ENCODE measurements at regions not wholly inside any gene's neighbourhood (a gene's known extent, or its start where the extent isn't known, plus 50 kb on each side); places are given as distances from the start of the nearest gene placed in this dataset.

GRCh38 chr5:119996128-119996527, 366.8 kb downstream of the FAM170A start:
- Histone ChIP-seq H3K4me2 (ENCODE audit: low read depth, low read length) (no peak overlapping the region), H2AFZ (ENCODE audit: low read length) (no peak overlapping the region), H3K36me3 (replicated peaks in 1 of 2; ENCODE audit: control insufficient read depth in 1 of 2, insufficient read depth in 2 of 2, low read length in 2 of 2) (no peaks in the 10 kb centered on the region), H4K20me1 (ENCODE audit: insufficient read depth, low read length) (no peaks in the 10 kb centered on the region), H3K9ac (ENCODE audit: insufficient read depth, low read depth, low read length) (no peak overlapping the region), H3K9me3 (ENCODE audit: low read length) (no peaks in the 10 kb centered on the region), H3K4me1 (ENCODE audit: insufficient read depth, low read length) (no peaks in the 10 kb centered on the region), H3K27me3 (ENCODE audit: control insufficient read depth in 1 of 2, insufficient read depth in 2 of 2, low read length in 2 of 2) (no peaks in the 10 kb centered on the region), H3K4me3 (replicated peaks in 1 of 3; ENCODE audit: insufficient read depth in 1 of 3, low read depth in 2 of 3, low read length in 3 of 3) (no peak overlapping the region), H3K79me2 (ENCODE audit: insufficient read depth, low read length) (no peaks in the 10 kb centered on the region), H3K27ac (ENCODE audit: extremely low read length, insufficient read depth, low read length) (no peak overlapping the region)
- 7% methylated on average over 2 of the region's 2 CpGs for WGBS (ENCODE audit: low lambda C conversion rate)
- CTCF ChIA-PET (ENCODE audit: low intra/inter-chr PET ratio, low total read pairs), result no interaction called here
- no TSS peak for BruUV-seq (replicated peaks)
- in situ Hi-C loops (cut with HindIII; ENCODE audit: extremely low pct_ligation_motif_present, low pct_unique_long_range_greater_than_20kb), result no loop called here
- no peak for DNase-seq (ENCODE audit: low spot score)
- no peak for ATAC-seq
- TF ChIP-seq BORCS8-MEF2B (CRISPR knock-in tag; IDR thresholded peaks at IDR 0.05) (no peak), ZNF543 (CRISPR knock-in tag; IDR thresholded peaks at IDR 0.05) (no peak), TERF1 (CRISPR knock-in tag; IDR thresholded peaks at IDR 0.05) (no peak), ZKSCAN8 (CRISPR knock-in tag; IDR thresholded peaks at IDR 0.05; ENCODE audit: borderline replicate concordance) (no peak), ISX (CRISPR knock-in tag; conservative IDR thresholded peaks at IDR 0.05) (no peak), IRF2 (CRISPR knock-in tag; IDR thresholded peaks at IDR 0.05) (no peak), GTF2F1 (IDR thresholded peaks at IDR 0.05; ENCODE audit: low read length) (no peak), RARG (CRISPR knock-in tag; IDR thresholded peaks at IDR 0.05; ENCODE audit: low read depth) (no peak), CREBL2 (CRISPR knock-in tag; IDR thresholded peaks at IDR 0.05; ENCODE audit: borderline replicate concordance) (no peak), ZNF660 (CRISPR knock-in tag; IDR thresholded peaks at IDR 0.05; ENCODE audit: borderline replicate concordance, low read depth) (no peak), FOXO1 (CRISPR knock-in tag; IDR thresholded peaks at IDR 0.05) (no peak), ZNF264 (CRISPR knock-in tag; IDR thresholded peaks at IDR 0.05) (no peak)
- POLR2A ChIA-PET, result no interaction called here
- no peak for FAIRE-seq
- intact Hi-C loops (cut with micrococcal nuclease; ENCODE audit: unreplicated experiment), result no loop called here

All from HepG2 (cell line).